GM13976 (cell line): ENCODE measurements at regions not wholly inside any gene's neighbourhood (a gene's known extent, or its start where the extent isn't known, plus 50 kb on each side); places are given as distances from the start of the nearest gene placed in this dataset.
"Not testable (repeated sequence)": the region's sequence is repeated elsewhere in the genome, so short reads cannot be mapped to it uniquely, and the experiment has no call there.

Experiments
- DNase-seq: peaks from one replicate; pipeline ENCODE4 v3.0.0; 2012; ENCODE audit warnings: low spot score
- CTCF ChIP-seq: IDR thresholded peaks from 2 replicates; pipeline ENCODE4 v1.5.1; 2012; ENCODE audit warnings: borderline replicate concordance, mild to moderate bottlenecking; ENCODE audit not compliant: insufficient read depth; ENCODE audit errors: extremely low read depth, missing control alignments, control extremely low read depth
- in situ Hi-C: fragments of 300-500 bp; cut with MboI; formaldehyde crosslinking; loops from one replicate; pipeline ENCODE4 v1.12.0; 2022; ENCODE audit warnings: low sequenced_read_pairs, mixed read lengths, inconsistent platforms; ENCODE audit not compliant: unreplicated experiment

- in situ Hi-C loops: no loop called here
- DNase-seq: no peak
These were observed 511.1 kb downstream of the TMEM135 start for GRCh38 chr11:87548797-87549196.

GRCh38 chr11:87545858-87546257 lies 508.1 kb downstream of the TMEM135 start:
- TF ChIP-seq CTCF: no peak
- DNase-seq: no peak
- in situ Hi-C loops: no loop called here

More at GRCh38 chr11:87548797-87549196, 511.1 kb downstream of the TMEM135 start:
- no peak for TF ChIP-seq CTCF

DNA sequence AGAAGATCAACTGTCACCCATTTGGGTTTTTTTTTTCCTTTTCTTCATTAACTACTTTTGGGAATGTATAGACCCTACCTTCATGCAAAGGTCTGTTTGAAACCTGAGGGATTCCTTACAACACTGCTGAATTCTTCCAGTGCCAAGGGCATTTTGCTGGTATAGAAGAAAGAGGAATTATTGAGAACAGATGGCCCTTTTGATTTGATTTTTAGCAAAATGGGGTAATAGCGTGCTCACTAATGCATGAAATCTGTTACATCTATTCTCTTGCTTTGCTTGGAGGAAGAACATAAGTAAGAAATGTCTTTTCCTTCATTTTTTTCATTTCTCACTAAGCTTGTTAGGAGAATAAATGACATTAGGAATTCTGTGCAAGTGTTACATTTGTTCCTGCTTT lies 501.9 kb downstream of the TMEM135 start:
- DNase-seq: no peak
- in situ Hi-C loops: no loop called here
- no peak for TF ChIP-seq CTCF

- no peak for TF ChIP-seq CTCF
- DNase-seq: no peak
- in situ Hi-C loops: no loop called here
These were observed 498.8 kb downstream of the TMEM135 start for GRCh38 chr11:87536565-87536964.

GRCh38 chr11:87536016-87536415 lies 498.3 kb downstream of the TMEM135 start:
- DNase-seq: no peak
- no peak for TF ChIP-seq CTCF
- in situ Hi-C loops: no loop called here

GRCh38 chr11:87535513-87535912 lies 497.8 kb downstream of the TMEM135 start:
- no peak for TF ChIP-seq CTCF
- in situ Hi-C loops: no loop called here

DNA sequence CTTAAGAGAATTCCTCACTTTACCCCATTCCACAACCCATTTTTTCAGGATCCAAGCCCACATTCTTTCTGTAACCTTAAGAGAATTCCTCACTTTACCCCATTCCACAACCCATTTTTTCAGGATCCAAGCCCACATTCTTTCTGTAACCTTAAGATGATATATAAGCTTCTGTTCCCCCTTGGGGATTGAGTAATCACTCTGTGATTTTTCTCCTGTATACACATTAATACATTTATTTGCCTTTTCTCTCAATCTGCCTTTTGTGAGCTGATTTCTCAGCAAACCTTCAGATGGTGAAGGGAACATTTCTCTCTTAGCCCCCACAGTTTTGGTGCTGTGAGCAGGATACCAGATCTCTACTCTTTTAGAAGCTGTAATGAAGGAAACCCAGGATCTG lies 494.1 kb downstream of the TMEM135 start:
- DNase-seq, in situ Hi-C loops: not testable (repeated sequence)

More at GRCh38 chr11:87535513-87535912, 497.8 kb downstream of the TMEM135 start:
- no peak for DNase-seq
